Endothelial cell of umbilical vein (primary cell): ENCODE measurements at regions not wholly inside any gene's neighbourhood (a gene's known extent, or its start where the extent isn't known, plus 50 kb on each side); places are given as distances from the start of the nearest gene placed in this dataset.

Experiments used
- BruUV-seq: library from RNA; stranded (reverse); fragments of 400-500 nt; replicated peaks from 2 replicates; lab custom pipeline; 2021; lab: Mats Ljungman, UMichigan
- CTCF ChIA-PET: fragments of 300-600, 350-600 bp; sonication (Branson Sonifier 250); formaldehyde crosslinking; loops from one replicate; lab custom pipeline; 2021; ENCODE audit warnings: antibody characterized with exemption, inconsistent platforms; lab: Charles Lee
- POLR2A ChIA-PET: fragments of 300-600, 350-600 bp; sonication (Branson Sonifier 250); formaldehyde crosslinking; loops from one replicate; lab custom pipeline; 2021; ENCODE audit warnings: antibody characterized with exemption, inconsistent platforms; lab: Charles Lee
- DNase-seq: peaks from one replicate; pipeline ENCODE4 v3.0.0-alpha.2; 2011; ENCODE audit warnings: low read depth, low spot score
- FAIRE-seq: peaks from 2 replicates; lab custom pipeline; 2011; peaks lifted over from hg19 to GRCh38; lab: Jason Lieb, UNC
- H2AFZ ChIP-seq: 2 replicates; pipeline ENCODE4 v1.6.0; 2012; ENCODE audit warnings: low read depth, low read length, control low read depth, inconsistent platforms
- H3K27ac ChIP-seq: 2 replicates; pipeline ENCODE4 v1.5.1; 2011; ENCODE audit warnings: low read depth, mild to moderate bottlenecking, control low read depth, low read length, moderate library complexity; ENCODE audit not compliant: insufficient read depth
- H3K27me3 ChIP-seq, 2 experiments: 2 replicates each; pipeline versions ENCODE4 v1.6.0 to v1.6.1; 2011; ENCODE audit warnings: low read length in 2 of 2, mixed read lengths in 1 of 2; ENCODE audit not compliant: control insufficient read depth in 2 of 2, insufficient read depth in 2 of 2
- H3K36me3 ChIP-seq, 2 experiments: 2 replicates in 1 of 2; 3 replicates in 1 of 2; pipeline ENCODE4 v1.5.1; 2011; ENCODE audit warnings: low read length in 2 of 2, mild to moderate bottlenecking in 1 of 2, moderate library complexity in 1 of 2; ENCODE audit not compliant: control insufficient read depth in 2 of 2, insufficient read depth in 2 of 2; ENCODE audit errors: extremely low read depth in 1 of 2
- H3K4me1 ChIP-seq: 3 replicates; pipeline ENCODE4 v1.5.1; 2011; ENCODE audit warnings: mild to moderate bottlenecking, low read length; ENCODE audit not compliant: control insufficient read depth, insufficient read depth; ENCODE audit errors: extremely low read depth
- H3K4me2 ChIP-seq: 2 replicates; pipeline ENCODE4 v1.6.1; 2011; ENCODE audit warnings: low read length, control low read depth, mixed read lengths; ENCODE audit not compliant: insufficient read depth
- H3K4me3 ChIP-seq, 3 experiments: fragments of 200-600 bp in 1 of 3; sonication (generic), shearing (Covaris generic) in 1 of 3; replicated peaks in 1 of 3; 2 replicates each; pipeline ENCODE4 v1.5.1; 2011 to 2016; ENCODE audit warnings: control low read depth in 3 of 3, low read length in 3 of 3, mild to moderate bottlenecking in 2 of 3, inconsistent platforms in 1 of 3, low read depth in 1 of 3, moderate library complexity in 1 of 3; ENCODE audit not compliant: insufficient read depth in 1 of 3
- H3K79me2 ChIP-seq: 2 replicates; pipeline ENCODE4 v1.6.0; 2012; ENCODE audit warnings: low read length, inconsistent platforms; ENCODE audit not compliant: control insufficient read depth, insufficient read depth
- H3K9ac ChIP-seq: replicated peaks from 2 replicates; pipeline ENCODE3; 2011; ENCODE audit warnings: low read length, control low read depth; ENCODE audit not compliant: insufficient read depth; ENCODE audit errors: extremely low read depth
- H3K9me1 ChIP-seq: replicated peaks from 3 replicates; pipeline ENCODE4 v1.6.0; 2011; ENCODE audit warnings: mild to moderate bottlenecking, low read length; ENCODE audit not compliant: control insufficient read depth, insufficient read depth; ENCODE audit errors: extremely low read depth
- H3K9me3 ChIP-seq: replicated peaks from 2 replicates; pipeline ENCODE4 v1.5.1; 2012; ENCODE audit warnings: low read length, inconsistent platforms; ENCODE audit not compliant: control insufficient read depth, insufficient read depth
- H4K20me1 ChIP-seq: replicated peaks from 2 replicates; pipeline ENCODE3; 2011; ENCODE audit warnings: mild to moderate bottlenecking, low read length; ENCODE audit not compliant: control insufficient read depth, insufficient read depth; ENCODE audit errors: extremely low read depth
- EZH2 ChIP-seq: IDR thresholded peaks from 2 replicates; pipeline ENCODE4 v1.6.1; 2012; ENCODE audit warnings: borderline replicate concordance, low read depth, mild to moderate bottlenecking, moderate library complexity, low read length, inconsistent platforms; ENCODE audit not compliant: severe bottlenecking
- FOS ChIP-seq: IDR thresholded peaks from 2 replicates; pipeline ENCODE4 v1.6.1; 2011; ENCODE audit warnings: mild to moderate bottlenecking, low read length, moderate library complexity, borderline replicate concordance; ENCODE audit not compliant: insufficient read depth
- GATA2 ChIP-seq: IDR thresholded peaks from 2 replicates; pipeline ENCODE4 v1.7.0; 2011; ENCODE audit warnings: low read depth, mild to moderate bottlenecking, moderate library complexity, mixed read lengths, low read length; ENCODE audit not compliant: insufficient read length, insufficient read depth
- JUN ChIP-seq: IDR thresholded peaks from 2 replicates; pipeline ENCODE4 v1.6.1; 2011; ENCODE audit warnings: borderline replicate concordance, low read depth; ENCODE audit not compliant: insufficient read length, insufficient read depth
- MYC ChIP-seq: IDR thresholded peaks from one replicate; pipeline ENCODE4 v1.6.1; 2011; ENCODE audit warnings: mild to moderate bottlenecking, low read depth, low read length
- POLR2A ChIP-seq: IDR thresholded peaks from 2 replicates; pipeline ENCODE4 v1.6.1; 2012; ENCODE audit warnings: low read depth, mild to moderate bottlenecking, control low read depth, low read length
- POLR2AphosphoS5 ChIP-seq: IDR thresholded peaks from 2 replicates; pipeline ENCODE4 v1.6.1; 2012; ENCODE audit warnings: low read depth, mild to moderate bottlenecking, control low read depth, low read length, moderate library complexity; ENCODE audit not compliant: insufficient read depth
- dilution Hi-C: fragments of 300-500 bp; cut with MboI; formaldehyde crosslinking; loops from one replicate; pipeline ENCODE4 v1.15.0; 2019; ENCODE audit warnings: low sequenced_read_pairs; ENCODE audit not compliant: extremely low pct_ligation_motif_present
- intact Hi-C: fragments of 100-400 bp; cut with micrococcal nuclease; formaldehyde crosslinking; loops from one replicate; pipeline ENCODE4 v1.10.0; 2022
- TF ChIP-seq, protein P1 (sequence below), 2 donors: IDR thresholded peaks; 1 replicate in 1 of 2; 2 replicates in 1 of 2; pipeline ENCODE4 v1.5.1; 2011; ENCODE audit warnings: low read length in 2 of 2, mild to moderate bottlenecking in 2 of 2, moderate library complexity in 2 of 2, control low read depth in 1 of 2, inconsistent platforms in 1 of 2, low read depth in 1 of 2; ENCODE audit not compliant: insufficient read depth in 1 of 2; ENCODE audit errors: extremely low read depth in 1 of 2
- TF ChIP-seq, protein P2 (sequence below): IDR thresholded peaks from 2 replicates; pipeline ENCODE4 v1.6.1; 2011; ENCODE audit not compliant: insufficient read depth, insufficient read length

DNA sequence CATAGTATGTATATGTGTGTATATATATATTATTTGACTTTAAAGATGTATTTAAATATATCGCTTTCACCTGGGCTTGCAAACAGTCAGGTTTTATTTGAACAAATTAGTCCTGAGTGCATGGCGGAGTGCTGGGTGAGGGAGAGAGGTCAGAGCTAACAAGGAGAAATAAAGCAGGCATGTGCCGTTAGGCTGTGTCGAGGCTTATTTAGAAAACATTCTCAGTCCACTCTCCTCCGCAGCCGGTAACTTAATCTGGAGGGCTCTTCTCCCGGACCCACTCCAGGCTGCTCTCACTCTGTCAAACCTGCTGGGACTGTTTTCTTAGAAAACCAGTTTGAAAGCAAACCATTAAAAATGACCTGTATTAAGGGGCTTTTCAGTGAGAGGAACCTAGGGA lies 455.9 kb downstream of the MN1 start:
- Histone ChIP-seq H3K4me2 (no peak overlapping the region), H3K4me1 (no peaks in the 10 kb centered on the region), H3K9me3 (no peaks in the 10 kb centered on the region), H2AFZ (no peak overlapping the region), H4K20me1 (no peaks in the 10 kb centered on the region), H3K27me3 (peaks cover 8 to 13% of the 10 kb centered on the region in 2 experiments), H3K9ac (no peak overlapping the region), H3K36me3 (no peaks in the 10 kb centered on the region), H3K79me2 (no peaks in the 10 kb centered on the region), H3K27ac (no peak overlapping the region), H3K9me1 (no peaks in the 10 kb centered on the region), H3K4me3 (no peak overlapping the region)
- ChIA-PET POLR2A (no interaction called here), CTCF (no interaction called here)
- BruUV-seq: no TSS peak
- TF ChIP-seq FOS: no peak
- no peak for TF ChIP-seq JUN
- no peak for TF ChIP-seq MYC
- TF ChIP-seq GATA2: no peak
- TF ChIP-seq, protein P1, sequence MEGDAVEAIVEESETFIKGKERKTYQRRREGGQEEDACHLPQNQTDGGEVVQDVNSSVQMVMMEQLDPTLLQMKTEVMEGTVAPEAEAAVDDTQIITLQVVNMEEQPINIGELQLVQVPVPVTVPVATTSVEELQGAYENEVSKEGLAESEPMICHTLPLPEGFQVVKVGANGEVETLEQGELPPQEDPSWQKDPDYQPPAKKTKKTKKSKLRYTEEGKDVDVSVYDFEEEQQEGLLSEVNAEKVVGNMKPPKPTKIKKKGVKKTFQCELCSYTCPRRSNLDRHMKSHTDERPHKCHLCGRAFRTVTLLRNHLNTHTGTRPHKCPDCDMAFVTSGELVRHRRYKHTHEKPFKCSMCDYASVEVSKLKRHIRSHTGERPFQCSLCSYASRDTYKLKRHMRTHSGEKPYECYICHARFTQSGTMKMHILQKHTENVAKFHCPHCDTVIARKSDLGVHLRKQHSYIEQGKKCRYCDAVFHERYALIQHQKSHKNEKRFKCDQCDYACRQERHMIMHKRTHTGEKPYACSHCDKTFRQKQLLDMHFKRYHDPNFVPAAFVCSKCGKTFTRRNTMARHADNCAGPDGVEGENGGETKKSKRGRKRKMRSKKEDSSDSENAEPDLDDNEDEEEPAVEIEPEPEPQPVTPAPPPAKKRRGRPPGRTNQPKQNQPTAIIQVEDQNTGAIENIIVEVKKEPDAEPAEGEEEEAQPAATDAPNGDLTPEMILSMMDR (IDR thresholded peaks at IDR 0.05; ENCODE audit: extremely low read depth in 1 of 2, insufficient read depth in 1 of 2, low read depth in 1 of 2, low read length in 2 of 2): no peak
- intact Hi-C loops: no loop called here
- FAIRE-seq (no peak), DNase-seq (no peak)
- dilution Hi-C loops: no loop called here

DNA sequence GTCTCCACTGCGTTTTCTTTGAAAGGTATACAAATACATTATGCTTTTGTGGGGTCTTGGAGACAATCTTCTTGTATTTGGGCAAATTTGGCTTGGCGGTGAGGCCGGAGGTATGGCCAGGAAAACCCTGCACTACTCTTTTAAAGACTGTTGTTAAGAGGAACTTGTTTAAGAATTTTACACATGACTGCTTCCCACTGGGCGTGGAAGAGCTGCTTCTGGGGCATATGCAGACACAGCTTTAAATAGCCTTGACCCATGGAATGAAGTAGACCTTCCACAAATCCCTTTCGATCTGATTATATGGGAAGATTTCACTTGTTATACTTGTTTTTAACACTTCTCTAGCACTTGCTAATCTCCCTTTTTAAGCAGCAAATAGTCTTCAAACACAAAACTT lies 453.6 kb downstream of the MN1 start:
- POLR2A ChIA-PET: no interaction called here
- dilution Hi-C loops: no loop called here

More for the DNA sequence above, 453.6 kb downstream of the MN1 start:
- FAIRE-seq (no peak), DNase-seq (no peak)
- H3K9me3 ChIP-seq: no peaks in the 10 kb centered on the region
- no peaks in the 10 kb centered on the region for H3K4me1 ChIP-seq
- peaks cover 12 to 16% of the 10 kb centered on the region in 2 experiments for H3K27me3 ChIP-seq
- H3K9me1 ChIP-seq: no peaks in the 10 kb centered on the region
- no peak overlapping the region for H3K27ac ChIP-seq
- no peak overlapping the region for H2AFZ ChIP-seq
- TF ChIP-seq FOS: no peak
- TF ChIP-seq, protein P1 (IDR thresholded peaks at IDR 0.05; ENCODE audit: extremely low read depth in 1 of 2, insufficient read depth in 1 of 2, low read depth in 1 of 2, low read length in 2 of 2): no peak
- no peak for TF ChIP-seq GATA2
- TF ChIP-seq JUN: no peak
- TF ChIP-seq, protein P2, sequence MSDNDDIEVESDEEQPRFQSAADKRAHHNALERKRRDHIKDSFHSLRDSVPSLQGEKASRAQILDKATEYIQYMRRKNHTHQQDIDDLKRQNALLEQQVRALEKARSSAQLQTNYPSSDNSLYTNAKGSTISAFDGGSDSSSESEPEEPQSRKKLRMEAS: no peak
- TF ChIP-seq POLR2AphosphoS5: no peak
- no peak for TF ChIP-seq POLR2A
- TF ChIP-seq EZH2: no peak
- no peak for TF ChIP-seq MYC
- intact Hi-C loops: no loop called here
- no peaks in the 10 kb centered on the region for H3K79me2 ChIP-seq
- no peak overlapping the region for H3K9ac ChIP-seq
- BruUV-seq: no TSS peak
- H3K4me2 ChIP-seq: no peak overlapping the region
- H3K4me3 ChIP-seq: no peak overlapping the region
- no peaks in the 10 kb centered on the region for H3K36me3 ChIP-seq
- H4K20me1 ChIP-seq: no peaks in the 10 kb centered on the region
- CTCF ChIA-PET: no interaction called here
